ENCODE measurements at regions not wholly inside any gene's neighbourhood (a gene's known extent, or its start where the extent isn't known, plus 50 kb on each side); places are given as distances from the start of the nearest gene placed in this dataset.

DNA sequence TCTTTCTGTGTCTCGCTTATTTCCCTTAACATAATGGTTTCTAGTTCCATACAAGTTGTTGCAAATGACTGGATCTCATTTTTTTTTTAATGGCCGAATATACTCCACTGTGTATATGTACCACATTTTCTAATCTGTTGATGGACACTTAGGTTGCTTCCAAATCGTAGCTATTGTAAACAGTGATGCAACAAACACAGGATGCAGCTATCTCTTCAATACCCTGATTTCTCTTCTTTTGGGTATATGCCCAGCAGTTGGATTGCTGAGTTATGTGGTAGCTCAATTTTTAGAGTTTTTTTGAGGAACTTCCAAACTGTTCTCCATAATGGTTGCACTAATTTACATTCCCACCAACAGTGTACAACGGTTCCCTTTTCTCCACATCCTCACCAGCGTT is 100.4 kb upstream of the CHORDC1 start:
- H4K20me1 ChIP-seq (replicated peaks; ENCODE audit: control insufficient read depth, extremely low read depth, insufficient read depth, low read length): no peaks in the 10 kb centered on the region
- H3K4me2 ChIP-seq (ENCODE audit: insufficient read depth, low read length): no peak overlapping the region
- no peaks in the 10 kb centered on the region for H3K4me1 ChIP-seq (ENCODE audit: control insufficient read depth, extremely low read depth, insufficient read depth, low read length)
- no peaks in the 10 kb centered on the region for H3K27me3 ChIP-seq (ENCODE audit: control insufficient read depth in 2 of 2, insufficient read depth in 2 of 2, low read length in 2 of 2)
- H2AFZ ChIP-seq (ENCODE audit: low read depth, low read length): no peak overlapping the region
- dilution Hi-C loops (cut with MboI; ENCODE audit: extremely low pct_ligation_motif_present, low sequenced_read_pairs) (no loop called here), intact Hi-C loops (cut with micrococcal nuclease) (no loop called here)
- H3K9me1 ChIP-seq (replicated peaks; ENCODE audit: control insufficient read depth, extremely low read depth, insufficient read depth, low read length): no peaks in the 10 kb centered on the region
- H3K27ac ChIP-seq (ENCODE audit: insufficient read depth, low read depth, low read length): no peak overlapping the region
- no peaks in the 10 kb centered on the region for H3K79me2 ChIP-seq (ENCODE audit: control insufficient read depth, insufficient read depth, low read length)
- no TSS peak for BruUV-seq (replicated peaks)
- no peaks in the 10 kb centered on the region for H3K36me3 ChIP-seq (ENCODE audit: control insufficient read depth in 2 of 2, extremely low read depth in 1 of 2, insufficient read depth in 2 of 2, low read length in 2 of 2)
- no peak overlapping the region for H3K9ac ChIP-seq (replicated peaks; ENCODE audit: extremely low read depth, insufficient read depth, low read length)
- ChIA-PET CTCF (no interaction called here), POLR2A (no interaction called here)
- FAIRE-seq (no peak), DNase-seq (ENCODE audit: low read depth, low spot score) (no peak)
- H3K4me3 ChIP-seq (replicated peaks in 1 of 3; ENCODE audit: insufficient read depth in 1 of 3, low read depth in 1 of 3, low read length in 3 of 3): no peak overlapping the region
- H3K9me3 ChIP-seq (replicated peaks; ENCODE audit: control insufficient read depth, insufficient read depth, low read length): no peaks in the 10 kb centered on the region
- TF ChIP-seq FOS (IDR thresholded peaks at IDR 0.05; ENCODE audit: borderline replicate concordance, insufficient read depth, low read length) (no peak), GATA2 (IDR thresholded peaks at IDR 0.05; ENCODE audit: insufficient read depth, insufficient read length, low read depth, low read length) (no peak), JUN (IDR thresholded peaks at IDR 0.05; ENCODE audit: borderline replicate concordance, insufficient read depth, insufficient read length, low read depth) (no peak), EZH2 (IDR thresholded peaks at IDR 0.05; ENCODE audit: borderline replicate concordance, low read depth, low read length, severe bottlenecking) (no peak), MYC (IDR thresholded peaks at IDR 0.05; ENCODE audit: low read depth, low read length) (no peak), POLR2A (IDR thresholded peaks at IDR 0.05; ENCODE audit: low read depth, low read length) (no peak), POLR2AphosphoS5 (IDR thresholded peaks at IDR 0.05; ENCODE audit: insufficient read depth, low read depth, low read length) (no peak)
- TF ChIP-seq, protein P1, sequence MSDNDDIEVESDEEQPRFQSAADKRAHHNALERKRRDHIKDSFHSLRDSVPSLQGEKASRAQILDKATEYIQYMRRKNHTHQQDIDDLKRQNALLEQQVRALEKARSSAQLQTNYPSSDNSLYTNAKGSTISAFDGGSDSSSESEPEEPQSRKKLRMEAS (IDR thresholded peaks at IDR 0.05; ENCODE audit: insufficient read depth, insufficient read length): no peak
- TF ChIP-seq, protein P2, sequence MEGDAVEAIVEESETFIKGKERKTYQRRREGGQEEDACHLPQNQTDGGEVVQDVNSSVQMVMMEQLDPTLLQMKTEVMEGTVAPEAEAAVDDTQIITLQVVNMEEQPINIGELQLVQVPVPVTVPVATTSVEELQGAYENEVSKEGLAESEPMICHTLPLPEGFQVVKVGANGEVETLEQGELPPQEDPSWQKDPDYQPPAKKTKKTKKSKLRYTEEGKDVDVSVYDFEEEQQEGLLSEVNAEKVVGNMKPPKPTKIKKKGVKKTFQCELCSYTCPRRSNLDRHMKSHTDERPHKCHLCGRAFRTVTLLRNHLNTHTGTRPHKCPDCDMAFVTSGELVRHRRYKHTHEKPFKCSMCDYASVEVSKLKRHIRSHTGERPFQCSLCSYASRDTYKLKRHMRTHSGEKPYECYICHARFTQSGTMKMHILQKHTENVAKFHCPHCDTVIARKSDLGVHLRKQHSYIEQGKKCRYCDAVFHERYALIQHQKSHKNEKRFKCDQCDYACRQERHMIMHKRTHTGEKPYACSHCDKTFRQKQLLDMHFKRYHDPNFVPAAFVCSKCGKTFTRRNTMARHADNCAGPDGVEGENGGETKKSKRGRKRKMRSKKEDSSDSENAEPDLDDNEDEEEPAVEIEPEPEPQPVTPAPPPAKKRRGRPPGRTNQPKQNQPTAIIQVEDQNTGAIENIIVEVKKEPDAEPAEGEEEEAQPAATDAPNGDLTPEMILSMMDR (IDR thresholded peaks at IDR 0.05; ENCODE audit: extremely low read depth in 1 of 2, insufficient read depth in 1 of 2, low read depth in 1 of 2, low read length in 2 of 2): no peak

All from endothelial cell of umbilical vein (primary cell).